SKM-1 (cell line): ENCODE measurements at regions not wholly inside any gene's neighbourhood (a gene's known extent, or its start where the extent isn't known, plus 50 kb on each side); places are given as distances from the start of the nearest gene placed in this dataset.

Experiments used
- DNase-seq: peaks from one replicate; lab custom pipeline; 2025; ENCODE audit not compliant: unreplicated experiment; lab: John Stamatoyannopoulos, UW

GRCh38 chr4:12880844-12881243, 603.3 kb downstream of the RAB28 start:
- no peak for DNase-seq

- DNase-seq = no peak
Observed at GRCh38 chr4:12879496-12879895, 604.6 kb downstream of the RAB28 start.

- DNase-seq = no peak
Observed at GRCh38 chr4:12875640-12876243, 608.4 kb downstream of the RAB28 start.

GRCh38 chr4:12873351-12873750, 610.8 kb downstream of the RAB28 start:
- no peak for DNase-seq

GRCh38 chr4:12861422-12861821, 622.7 kb downstream of the RAB28 start:
- DNase-seq = no peak

GRCh38 chr4:12852338-12853307, 631.5 kb downstream of the RAB28 start:
- peak; percentile 41 for DNase-seq

GRCh38 chr4:12846368-12846767, 637.8 kb downstream of the RAB28 start:
- DNase-seq = no peak

GRCh38 chr4:12844141-12844540, 640.0 kb downstream of the RAB28 start:
- no peak for DNase-seq

GRCh38 chr4:12827966-12828365, 656.2 kb downstream of the RAB28 start:
- DNase-seq = no peak

- DNase-seq = no peak
Observed at GRCh38 chr4:12791536-12791935, 692.6 kb downstream of the RAB28 start.

GRCh38 chr4:12787261-12787660, 696.9 kb downstream of the RAB28 start:
- no peak for DNase-seq

- no peak for DNase-seq
Observed at GRCh38 chr4:12778706-12779105, 705.4 kb downstream of the RAB28 start.

GRCh38 chr4:12778191-12778590, 705.9 kb downstream of the RAB28 start:
- DNase-seq = no peak

GRCh38 chr4:12770351-12770750, 713.8 kb downstream of the RAB28 start:
- DNase-seq = no peak

GRCh38 chr4:12761694-12762093, 722.4 kb downstream of the RAB28 start:
- DNase-seq = no peak

GRCh38 chr4:12747154-12747553, 737.0 kb downstream of the RAB28 start:
- no peak for DNase-seq

GRCh38 chr4:12746221-12746620, 737.9 kb downstream of the RAB28 start:
- no peak for DNase-seq

GRCh38 chr4:12734586-12734985, 749.6 kb downstream of the RAB28 start:
- no peak for DNase-seq

GRCh38 chr4:12729384-12729783, 754.8 kb downstream of the RAB28 start:
- DNase-seq = no peak

GRCh38 chr4:12724510-12724909, 759.6 kb downstream of the RAB28 start:
- DNase-seq = peak; percentile 49

- DNase-seq = no peak
Observed at GRCh38 chr4:12723849-12724447, 760.2 kb downstream of the RAB28 start.

- DNase-seq = no peak
Observed at GRCh38 chr4:12716896-12717295, 767.2 kb downstream of the RAB28 start.
